GM21447 (cell line): ENCODE measurements at regions not wholly inside any gene's neighbourhood (a gene's known extent, or its start where the extent isn't known, plus 50 kb on each side); places are given as distances from the start of the nearest gene placed in this dataset.

Experiments used
- ATAC-seq: cut with Tn5 transposase; IDR thresholded peaks from one replicate; pipeline ENCODE4 v1.9.1; 2021; ENCODE audit not compliant: unreplicated experiment

DNA sequence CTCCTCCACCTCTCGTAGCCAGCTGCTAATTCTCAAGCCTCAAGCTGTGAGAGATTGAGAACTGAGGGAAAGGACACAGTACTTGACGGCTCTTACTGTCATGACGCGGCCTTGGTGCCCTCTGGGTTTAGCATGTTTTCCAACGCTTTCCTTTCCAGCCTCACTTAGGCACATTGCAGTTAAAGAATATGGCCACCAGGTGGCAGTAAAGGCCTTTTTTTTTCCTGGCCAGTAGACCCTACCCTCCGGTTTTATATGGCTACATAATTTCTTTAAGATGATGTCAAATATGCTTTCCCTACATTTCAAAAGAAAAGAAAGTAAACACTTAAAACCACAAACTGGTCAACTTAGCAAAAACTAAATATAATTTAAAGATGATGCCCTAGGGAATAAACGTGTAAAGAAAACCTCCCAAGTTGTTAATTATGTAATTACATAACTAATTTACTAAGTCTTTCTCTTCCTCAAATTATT is 56.8 kb upstream of the PRDX6 start:
- ATAC-seq = no peak

DNA sequence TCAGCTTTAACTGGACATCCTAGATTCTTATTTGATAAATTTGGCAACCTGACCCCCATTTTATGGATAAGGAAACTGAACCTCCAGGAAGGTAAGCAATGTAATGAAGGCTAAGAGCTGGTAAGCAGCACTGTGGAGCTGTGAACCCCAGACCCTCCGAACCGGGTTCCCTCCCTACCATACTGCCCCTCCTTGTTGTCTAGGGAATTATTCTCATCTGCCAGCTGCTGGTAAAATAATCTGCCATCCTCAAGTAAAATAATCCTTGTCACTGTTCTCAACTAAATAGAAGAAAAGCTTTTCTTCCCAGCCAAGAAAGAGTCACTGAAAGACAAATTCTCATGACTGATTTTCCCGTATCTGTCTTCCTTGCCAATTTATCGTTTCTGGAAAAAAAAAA is 55.8 kb upstream of the PRDX6 start:
- no peak for ATAC-seq

DNA sequence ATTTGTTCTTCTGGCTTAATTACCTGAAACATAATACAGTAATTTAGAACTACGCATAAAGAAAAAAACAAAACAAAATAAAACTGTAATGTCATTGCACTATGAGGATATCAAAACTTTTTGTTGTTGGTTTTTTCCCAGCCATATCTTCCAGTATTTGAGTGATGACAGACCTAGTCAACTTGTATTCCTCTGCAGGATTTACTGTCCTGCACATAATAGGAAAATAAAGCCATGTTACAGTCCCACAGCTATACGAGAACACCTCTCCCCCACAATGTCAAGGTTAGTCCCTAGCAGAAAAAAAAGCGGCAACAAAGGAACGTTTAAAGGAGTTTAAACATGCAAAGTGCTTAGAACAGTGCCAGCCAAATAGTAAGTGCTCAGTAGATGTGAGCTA is 55.3 kb upstream of the PRDX6 start:
- no peak for ATAC-seq

DNA sequence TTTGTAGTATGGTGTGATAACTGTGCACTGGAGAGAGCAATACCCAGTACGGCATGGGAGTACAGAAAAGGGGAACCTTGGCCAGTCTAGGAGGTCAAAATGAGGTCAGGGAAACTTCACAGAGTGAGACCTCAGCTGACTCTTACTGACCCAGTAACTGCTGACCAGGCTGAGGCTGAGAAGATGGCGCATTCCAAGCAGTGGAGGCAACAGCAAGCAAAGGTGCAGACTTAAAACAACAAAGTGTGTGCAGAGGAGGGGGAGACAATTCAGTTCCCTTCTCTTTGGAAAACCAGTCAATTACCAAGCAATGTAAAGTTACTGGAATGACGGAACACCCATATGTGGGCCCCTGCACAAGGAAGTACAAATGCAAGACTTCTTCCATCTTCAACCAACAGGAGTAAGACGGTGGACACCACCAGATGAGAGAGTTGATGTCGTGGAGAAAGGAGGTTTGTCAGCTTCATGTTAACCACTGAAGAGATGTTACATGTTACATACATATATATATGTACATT is 54.6 kb upstream of the PRDX6 start:
- no peak for ATAC-seq

DNA sequence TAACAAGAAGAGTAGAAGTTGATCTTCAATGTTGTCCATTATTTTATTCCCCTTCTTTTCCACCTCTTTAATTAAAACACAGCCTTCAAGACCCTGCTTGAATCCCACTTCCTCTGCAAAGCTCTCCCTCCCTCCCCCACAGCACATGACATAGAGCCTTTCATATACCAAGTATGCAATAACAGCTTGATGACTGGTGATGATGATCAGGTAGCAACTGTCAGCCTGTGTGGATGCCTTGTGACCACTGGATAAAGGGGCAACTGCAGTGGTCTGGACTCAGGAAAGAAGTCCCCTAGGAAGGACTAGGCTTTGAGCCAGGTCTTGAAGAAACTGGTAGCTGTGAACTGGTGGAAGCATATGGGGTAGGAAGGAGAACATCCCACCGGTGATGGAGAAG is 53.8 kb upstream of the PRDX6 start:
- no peak for ATAC-seq

DNA sequence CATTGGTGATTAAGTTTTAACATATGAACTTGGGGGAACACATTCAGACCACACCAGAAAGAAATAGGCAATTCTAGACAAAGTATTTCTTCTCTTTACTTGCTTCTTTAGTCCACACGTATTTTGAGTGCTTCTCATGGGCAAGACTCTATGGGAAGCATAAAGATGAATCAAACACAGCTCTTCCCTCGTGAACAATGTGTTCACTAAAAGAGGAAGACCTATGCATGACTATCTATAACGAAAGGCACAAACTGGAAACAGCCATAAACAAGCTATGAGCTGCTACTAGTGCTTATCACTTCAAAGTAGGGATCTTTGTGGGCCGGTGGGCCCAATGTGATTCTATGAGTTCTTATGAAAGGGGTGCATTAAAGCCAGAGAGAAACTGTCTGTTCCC is 53.0 kb upstream of the PRDX6 start:
- no peak for ATAC-seq

DNA sequence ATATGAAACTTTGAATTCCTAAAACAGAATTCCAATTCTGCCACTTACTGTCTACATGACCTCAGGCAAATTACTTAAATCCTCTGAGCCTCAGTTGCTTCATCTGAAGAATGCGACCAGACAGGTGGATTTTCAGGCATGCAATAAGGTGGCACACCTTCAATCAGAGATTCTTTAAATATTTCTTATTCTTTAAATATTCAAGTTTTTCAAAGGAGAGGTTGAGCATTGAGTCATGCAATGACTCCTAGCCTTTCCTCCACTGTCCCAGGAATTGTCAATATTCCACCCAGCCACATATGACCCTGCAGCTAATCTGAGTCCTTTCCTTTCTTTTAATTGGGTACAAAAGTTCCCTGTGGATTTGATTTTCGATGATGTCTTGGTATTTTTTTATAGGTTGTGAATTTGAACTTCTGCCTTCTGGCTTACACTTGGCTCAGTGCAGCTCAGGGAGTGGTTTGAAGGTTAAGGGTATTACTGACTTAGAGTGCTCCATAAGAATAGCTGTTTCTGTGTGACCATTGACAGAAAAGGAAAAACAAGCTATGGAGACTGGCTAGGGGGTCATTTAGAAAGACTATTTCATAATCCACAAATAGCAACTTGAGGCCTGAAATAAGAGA is 52.2 kb upstream of the PRDX6 start:
- no peak for ATAC-seq

DNA sequence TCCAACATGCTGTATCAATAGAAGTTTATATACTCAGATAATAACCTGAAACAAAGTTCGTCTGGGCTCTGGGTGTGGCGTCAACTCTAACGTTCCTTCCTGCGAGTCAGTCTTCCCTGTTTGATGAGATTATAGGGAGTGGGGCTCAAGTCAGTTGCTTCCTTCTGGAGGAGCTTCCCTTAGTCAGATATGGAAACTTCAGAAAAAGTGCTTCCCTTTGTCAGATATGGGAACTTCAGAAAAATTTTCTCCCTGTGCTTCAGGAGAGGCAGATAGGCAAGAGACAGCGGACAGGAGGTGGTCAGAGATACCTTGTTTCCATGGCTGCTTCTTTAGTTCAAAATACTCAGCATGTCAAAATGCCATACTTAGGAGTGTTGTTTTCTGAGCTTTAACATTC is 51.1 kb upstream of the PRDX6 start:
- no peak for ATAC-seq

DNA sequence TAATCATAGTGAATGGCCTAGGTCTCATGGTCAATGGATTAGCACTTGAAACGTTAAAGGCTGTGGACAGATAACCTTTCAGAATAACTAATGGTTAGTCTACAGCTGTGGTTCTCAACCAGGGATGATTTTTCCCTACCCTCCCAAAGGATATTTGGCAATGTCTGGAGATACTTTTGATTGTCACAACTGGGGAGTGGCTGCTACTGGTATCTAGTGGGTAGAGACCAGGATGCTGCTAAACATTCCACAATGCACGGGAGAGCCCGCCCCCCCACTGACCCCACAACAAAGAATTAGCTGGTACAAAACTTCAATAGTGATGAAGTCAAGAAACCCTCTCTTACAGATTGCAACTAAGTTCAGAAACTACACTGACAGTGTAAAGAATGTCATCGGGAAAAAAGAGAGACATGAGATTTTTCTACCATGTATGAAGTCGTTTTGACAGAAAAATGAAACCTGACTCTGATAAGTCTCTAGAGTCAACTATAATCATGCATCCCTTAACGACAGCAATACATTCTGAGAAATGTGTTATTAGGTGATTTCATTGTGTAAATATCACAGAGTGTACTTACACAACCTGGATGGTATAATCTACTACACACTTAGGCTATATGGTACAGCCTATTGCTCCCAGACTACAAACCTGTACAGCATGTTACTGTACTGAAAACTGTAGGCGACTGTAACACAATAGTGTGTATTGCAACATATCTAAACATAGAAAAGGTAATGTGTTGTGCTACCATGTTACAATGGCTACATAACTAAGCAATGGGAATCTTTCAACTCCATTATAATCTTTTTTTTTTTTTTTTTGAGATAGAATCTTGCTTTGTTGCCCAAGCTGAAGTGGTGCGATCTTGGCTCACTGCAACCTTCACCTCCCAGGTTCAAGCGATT is 49.7 kb upstream of the PRDX6 start:
- ATAC-seq = no peak
